ENCODE measurements at regions not wholly inside any gene's neighbourhood (a gene's known extent, or its start where the extent isn't known, plus 50 kb on each side); places are given as distances from the start of the nearest gene placed in this dataset.

- no peak overlapping the region for H3K27ac ChIP-seq (ENCODE audit: insufficient read depth, low read depth, low read length)
- H3K27me3 ChIP-seq (ENCODE audit: control insufficient read depth in 2 of 2, insufficient read depth in 2 of 2, low read length in 2 of 2) = no peaks in the 10 kb centered on the region
- H3K9ac ChIP-seq (replicated peaks; ENCODE audit: extremely low read depth, insufficient read depth, low read length) = no peak overlapping the region
- FAIRE-seq (no peak), DNase-seq (ENCODE audit: low read depth, low spot score) (no peak)
- dilution Hi-C loops (cut with MboI; ENCODE audit: extremely low pct_ligation_motif_present, low sequenced_read_pairs) (no loop called here), intact Hi-C loops (cut with micrococcal nuclease) (no loop called here)
- H3K79me2 ChIP-seq (ENCODE audit: control insufficient read depth, insufficient read depth, low read length) = no peaks in the 10 kb centered on the region
- CTCF ChIA-PET = no interaction called here
- H3K36me3 ChIP-seq (ENCODE audit: control insufficient read depth in 2 of 2, extremely low read depth in 1 of 2, insufficient read depth in 2 of 2, low read length in 2 of 2) = no peaks in the 10 kb centered on the region
- H2AFZ ChIP-seq (ENCODE audit: low read depth, low read length) = no peak overlapping the region
- BruUV-seq (replicated peaks) = no TSS peak
- no peaks in the 10 kb centered on the region for H3K9me1 ChIP-seq (replicated peaks; ENCODE audit: control insufficient read depth, extremely low read depth, insufficient read depth, low read length)
- POLR2A ChIA-PET = no interaction called here
- TF ChIP-seq POLR2A (IDR thresholded peaks at IDR 0.05; ENCODE audit: low read depth, low read length) = no peak
- no peak for TF ChIP-seq MAX (IDR thresholded peaks at IDR 0.05; ENCODE audit: insufficient read depth, insufficient read length)
- TF ChIP-seq EZH2 (IDR thresholded peaks at IDR 0.05; ENCODE audit: borderline replicate concordance, low read depth, low read length, severe bottlenecking) = no peak
- TF ChIP-seq CTCF (IDR thresholded peaks at IDR 0.05; ENCODE audit: extremely low read depth in 1 of 2, insufficient read depth in 1 of 2, low read depth in 1 of 2, low read length in 2 of 2) = no peak
- TF ChIP-seq POLR2AphosphoS5 (IDR thresholded peaks at IDR 0.05; ENCODE audit: insufficient read depth, low read depth, low read length) = no peak
- TF ChIP-seq MYC (IDR thresholded peaks at IDR 0.05; ENCODE audit: low read depth, low read length) = no peak
- no peak for TF ChIP-seq GATA2 (IDR thresholded peaks at IDR 0.05; ENCODE audit: insufficient read depth, insufficient read length, low read depth, low read length)
- TF ChIP-seq JUN (IDR thresholded peaks at IDR 0.05; ENCODE audit: borderline replicate concordance, insufficient read depth, insufficient read length, low read depth) = no peak
- no peak for TF ChIP-seq FOS (IDR thresholded peaks at IDR 0.05; ENCODE audit: borderline replicate concordance, insufficient read depth, low read length)
- H4K20me1 ChIP-seq (replicated peaks; ENCODE audit: control insufficient read depth, extremely low read depth, insufficient read depth, low read length) = no peaks in the 10 kb centered on the region
- H3K9me3 ChIP-seq (replicated peaks; ENCODE audit: control insufficient read depth, insufficient read depth, low read length) = peaks cover 5% of the 10 kb centered on the region
- H3K4me1 ChIP-seq (ENCODE audit: control insufficient read depth, extremely low read depth, insufficient read depth, low read length) = no peaks in the 10 kb centered on the region
- H3K4me3 ChIP-seq (replicated peaks in 1 of 3; ENCODE audit: insufficient read depth in 1 of 3, low read depth in 1 of 3, low read length in 3 of 3) = no peak overlapping the region
- no peak overlapping the region for H3K4me2 ChIP-seq (ENCODE audit: insufficient read depth, low read length)
Observed at GRCh38 chr5:8157320-8157822, 288.4 kb downstream of the MTRR start.

Measured in endothelial cell of umbilical vein (primary cell).